Mucosa of descending colon (tissue), 3 donors: ENCODE measurements at regions not wholly inside any gene's neighbourhood (a gene's known extent, or its start where the extent isn't known, plus 50 kb on each side); places are given as distances from the start of the nearest gene placed in this dataset.

Experiments used
- ATAC-seq: fragments of 200-7000 bp; cut with Tn5 transposase; one replicate; pipeline ENCODE4 v1.9.1; 2020; ENCODE audit warnings: mild to moderate bottlenecking, moderate library complexity
- DNase-seq, 3 donors: peaks; one replicate each; pipeline ENCODE4 v3.0.0-alpha.2; 2020
- H3K36me3 ChIP-seq: fragments of 200-600 bp; one replicate; pipeline ENCODE4 v1.8.0; 2021; ENCODE audit warnings: low read depth, mild to moderate bottlenecking
- H3K4me1 ChIP-seq: fragments of 200-600 bp; one replicate; pipeline ENCODE4 v1.8.0; 2021; ENCODE audit warnings: low read depth, mild to moderate bottlenecking
- H3K4me3 ChIP-seq: fragments of 200-600 bp; one replicate; pipeline ENCODE4 v1.8.0; 2021; ENCODE audit warnings: mild to moderate bottlenecking
- H3K9me3 ChIP-seq: fragments of 200-600 bp; one replicate; pipeline ENCODE4 v1.8.0; 2021; ENCODE audit warnings: mild to moderate bottlenecking
- intact Hi-C, 2 donors: fragments of 100-400 bp; cut with DNase I in 1 of 2; cut with micrococcal nuclease in 1 of 2; formaldehyde crosslinking; loops; one replicate each; pipeline versions ENCODE4 v1.11.0 to v1.11.1; 2022; cut with DNase I, micrococcal nuclease
- TF ChIP-seq, protein P1 (sequence below): fragments of 200-600 bp; IDR thresholded peaks from one replicate; pipeline ENCODE4 v1.8.0; 2022; ENCODE audit warnings: antibody characterized with exemption, mild to moderate bottlenecking
- donor health status: DM: no; HTN: no; CAD: no; lungs with moderate emphysema.
- donor health status: DM: no; HTN: no; CAD: no.
- donor health status: DM: no; HTN: yes; CAD: no.

DNA sequence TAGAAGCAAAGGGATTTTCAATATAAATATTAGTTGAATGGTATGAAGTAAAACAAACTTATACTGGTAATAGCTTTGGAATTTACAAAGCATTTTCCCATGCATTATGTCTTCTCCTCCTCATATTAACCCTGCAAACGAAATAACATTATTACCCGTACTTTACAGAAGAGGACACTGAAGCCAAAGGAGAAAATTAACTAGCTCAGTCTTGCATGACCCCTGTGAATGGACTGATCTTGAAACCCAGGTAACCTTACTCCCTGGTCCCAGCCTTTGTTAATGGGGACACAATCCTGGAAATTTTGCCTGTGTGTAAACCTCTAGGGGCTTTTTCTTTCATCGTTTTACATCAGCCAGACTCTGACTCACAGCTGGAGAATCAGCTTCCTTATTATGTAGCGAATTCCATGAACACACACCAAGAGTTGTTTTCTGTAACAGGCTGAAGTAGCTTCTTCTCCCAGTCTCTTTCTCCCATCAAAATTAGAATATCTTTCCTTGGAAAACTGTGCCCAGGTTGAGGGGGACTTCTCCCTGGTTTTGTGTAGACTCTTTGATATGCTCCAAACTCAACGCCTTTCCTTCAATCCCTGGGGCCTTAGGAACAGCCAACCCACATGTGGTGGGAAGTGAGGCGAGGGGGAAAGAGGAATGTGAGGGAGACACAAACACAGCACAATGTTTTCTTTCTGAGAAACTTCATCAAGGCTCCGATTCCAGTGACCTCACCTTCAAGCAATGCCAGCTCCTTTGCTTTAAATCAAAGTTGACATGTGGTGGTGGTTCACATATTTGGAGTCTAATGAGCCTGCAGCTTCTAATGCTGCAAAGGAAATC lies 480.9 kb upstream of the PAPPA start:
- DNase-seq (no peak), ATAC-seq (no peak)
- TF ChIP-seq, protein P1, sequence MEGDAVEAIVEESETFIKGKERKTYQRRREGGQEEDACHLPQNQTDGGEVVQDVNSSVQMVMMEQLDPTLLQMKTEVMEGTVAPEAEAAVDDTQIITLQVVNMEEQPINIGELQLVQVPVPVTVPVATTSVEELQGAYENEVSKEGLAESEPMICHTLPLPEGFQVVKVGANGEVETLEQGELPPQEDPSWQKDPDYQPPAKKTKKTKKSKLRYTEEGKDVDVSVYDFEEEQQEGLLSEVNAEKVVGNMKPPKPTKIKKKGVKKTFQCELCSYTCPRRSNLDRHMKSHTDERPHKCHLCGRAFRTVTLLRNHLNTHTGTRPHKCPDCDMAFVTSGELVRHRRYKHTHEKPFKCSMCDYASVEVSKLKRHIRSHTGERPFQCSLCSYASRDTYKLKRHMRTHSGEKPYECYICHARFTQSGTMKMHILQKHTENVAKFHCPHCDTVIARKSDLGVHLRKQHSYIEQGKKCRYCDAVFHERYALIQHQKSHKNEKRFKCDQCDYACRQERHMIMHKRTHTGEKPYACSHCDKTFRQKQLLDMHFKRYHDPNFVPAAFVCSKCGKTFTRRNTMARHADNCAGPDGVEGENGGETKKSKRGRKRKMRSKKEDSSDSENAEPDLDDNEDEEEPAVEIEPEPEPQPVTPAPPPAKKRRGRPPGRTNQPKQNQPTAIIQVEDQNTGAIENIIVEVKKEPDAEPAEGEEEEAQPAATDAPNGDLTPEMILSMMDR = no peak
- intact Hi-C loops = no loop called here
- H3K9me3 ChIP-seq = no peaks in the 10 kb centered on the region
- H3K4me3 ChIP-seq = no peak overlapping the region
- no peaks in the 10 kb centered on the region for H3K4me1 ChIP-seq
- no peaks in the 10 kb centered on the region for H3K36me3 ChIP-seq

DNA sequence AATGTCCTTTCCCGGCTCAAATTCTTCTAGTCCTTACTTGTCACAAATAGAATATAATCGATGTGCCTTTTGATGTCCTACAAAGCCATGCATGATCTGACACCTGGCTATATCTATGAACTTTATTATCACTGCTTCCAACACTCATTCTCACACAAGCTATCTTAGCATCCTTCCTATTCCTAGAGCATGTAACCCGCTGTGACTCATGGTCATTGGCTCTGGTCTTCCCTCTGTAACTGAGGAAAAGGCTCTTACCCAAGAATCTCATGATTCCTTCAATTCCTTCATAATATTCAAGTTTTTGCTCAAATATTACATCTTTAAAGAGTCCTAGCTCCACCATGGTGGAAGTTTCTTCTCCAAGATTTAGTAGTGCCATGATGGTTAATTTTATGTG lies 480.0 kb upstream of the PAPPA start:
- ATAC-seq (no peak), DNase-seq (no peak)
- Histone ChIP-seq H3K4me1 (no peaks in the 10 kb centered on the region), H3K36me3 (no peaks in the 10 kb centered on the region), H3K4me3 (no peak overlapping the region), H3K9me3 (no peaks in the 10 kb centered on the region)
- TF ChIP-seq, protein P1 = no peak
- intact Hi-C loops = no loop called here

DNA sequence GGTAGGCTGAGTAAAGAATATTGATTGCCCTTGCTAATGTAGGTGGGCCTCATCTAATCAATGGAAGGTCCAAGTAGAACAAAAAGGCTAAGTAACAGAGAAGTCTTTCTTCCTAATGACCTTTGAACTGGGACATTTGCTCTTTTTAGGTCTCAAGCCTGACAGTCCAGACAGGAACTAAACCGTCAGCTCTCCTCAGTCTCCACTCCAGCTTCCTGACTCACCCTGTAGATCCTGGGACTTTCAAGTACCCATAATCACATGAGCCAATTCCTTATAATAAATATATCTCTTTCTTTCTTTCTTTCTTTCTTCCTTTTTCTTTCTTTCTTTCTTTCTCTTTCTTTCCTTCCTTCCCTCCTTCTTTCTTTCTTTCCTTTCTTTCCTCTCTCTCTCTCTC lies 479.5 kb upstream of the PAPPA start:
- DNase-seq (no peak), ATAC-seq (no peak)
- TF ChIP-seq, protein P1 = no peak
- Histone ChIP-seq H3K4me3 (no peak overlapping the region), H3K4me1 (no peaks in the 10 kb centered on the region), H3K9me3 (no peaks in the 10 kb centered on the region), H3K36me3 (no peaks in the 10 kb centered on the region)
- intact Hi-C loops = no loop called here

DNA sequence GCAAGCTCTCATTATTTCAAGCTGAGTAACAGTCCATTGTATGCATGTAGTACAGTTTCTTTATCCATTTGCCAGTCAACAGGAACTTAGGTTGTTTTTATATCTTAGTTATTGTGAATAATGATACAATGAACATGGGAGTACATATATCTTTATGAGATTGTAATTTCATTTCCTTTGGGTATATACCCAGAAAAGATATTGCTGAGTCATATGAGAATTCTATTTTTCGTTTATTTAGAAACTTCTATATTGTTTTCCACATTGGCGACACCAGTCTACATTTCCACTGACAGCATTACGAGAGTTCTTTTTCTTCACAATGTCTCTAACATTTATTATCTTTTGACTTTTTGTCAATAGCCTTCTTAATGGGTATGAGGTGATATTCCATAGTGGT lies 477.8 kb upstream of the PAPPA start:
- no peaks in the 10 kb centered on the region for H3K9me3 ChIP-seq
- DNase-seq (no peak), ATAC-seq (no peak)
- no peaks in the 10 kb centered on the region for H3K36me3 ChIP-seq
- intact Hi-C loops = no loop called here
- H3K4me1 ChIP-seq = no peaks in the 10 kb centered on the region
- no peak overlapping the region for H3K4me3 ChIP-seq
- TF ChIP-seq, protein P1 = no peak

DNA sequence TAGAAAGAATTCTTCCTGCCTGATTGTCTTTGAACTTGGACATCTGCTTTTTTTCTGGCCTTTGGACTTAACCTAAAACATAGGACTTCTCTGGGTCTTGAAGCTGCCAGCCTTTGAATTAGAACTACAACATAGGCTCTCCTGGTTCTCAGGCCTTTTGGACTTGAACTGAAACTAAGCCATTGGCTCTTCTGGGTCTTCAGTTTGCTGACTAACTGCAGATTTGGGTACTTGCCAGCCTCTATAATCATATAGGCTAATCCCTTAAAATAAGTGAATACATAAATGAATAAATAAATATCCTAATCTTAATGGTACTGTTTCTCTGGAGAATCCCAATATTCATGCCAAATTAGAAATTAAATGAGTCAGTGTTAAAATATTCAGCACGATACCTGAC lies 473.4 kb upstream of the PAPPA start:
- intact Hi-C loops = no loop called here
- no peaks in the 10 kb centered on the region for H3K36me3 ChIP-seq
- DNase-seq = no peak
- no peak for ATAC-seq
- H3K4me1 ChIP-seq = no peaks in the 10 kb centered on the region
- no peaks in the 10 kb centered on the region for H3K9me3 ChIP-seq
- TF ChIP-seq, protein P1 = no peak
- no peak overlapping the region for H3K4me3 ChIP-seq
